Mucosa of stomach (tissue), 1 donor: ENCODE measurements at regions not wholly inside any gene's neighbourhood (a gene's known extent, or its start where the extent isn't known, plus 50 kb on each side); places are given as distances from the start of the nearest gene placed in this dataset.

Experiments used
- H3K27me3 ChIP-seq: one replicate; pipeline ENCODE4 v1.7.0; 2013; ENCODE audit warnings: mild to moderate bottlenecking, low read length; ENCODE audit not compliant: control insufficient read depth, insufficient read depth
- H3K36me3 ChIP-seq: one replicate; pipeline ENCODE4 v1.7.0; 2013; ENCODE audit warnings: low read length; ENCODE audit not compliant: control insufficient read depth, insufficient read depth
- H3K4me1 ChIP-seq: one replicate; pipeline ENCODE4 v1.7.0; 2013; ENCODE audit warnings: mild to moderate bottlenecking, low read length; ENCODE audit not compliant: control insufficient read depth, insufficient read depth
- H3K4me3 ChIP-seq: one replicate; pipeline ENCODE4 v1.7.0; 2013; ENCODE audit warnings: low read length
- H3K9ac ChIP-seq: one replicate; pipeline ENCODE4 v1.7.0; 2013; ENCODE audit warnings: mild to moderate bottlenecking, low read length, moderate library complexity
- H3K9me3 ChIP-seq: one replicate; pipeline ENCODE4 v1.7.0; 2013; ENCODE audit warnings: mild to moderate bottlenecking, low read length, moderate library complexity; ENCODE audit not compliant: control insufficient read depth
- donor health status: Pancreatic carcinoma.

DNA sequence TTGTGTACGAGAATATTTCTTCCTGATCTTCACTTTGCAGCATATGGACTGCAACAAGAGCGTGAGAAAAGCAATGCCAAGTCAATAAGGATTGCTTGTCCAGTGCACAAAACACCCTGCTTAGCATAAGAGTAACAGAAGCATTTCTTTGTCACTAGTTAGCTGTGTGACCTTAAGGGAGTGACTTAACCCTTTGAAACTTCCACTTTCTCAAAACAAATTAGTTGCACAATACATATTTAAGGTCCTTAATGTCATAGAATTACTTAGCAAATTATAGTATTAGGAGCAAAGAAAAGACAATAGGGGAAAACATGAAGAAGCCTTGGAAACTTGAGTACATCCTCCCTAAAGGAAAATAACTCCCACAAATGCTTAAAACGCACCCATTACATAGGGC, 230.1 kb downstream of the RNF152 start:
- H3K4me1 ChIP-seq, result peaks cover 8% of the 10 kb centered on the region
- H3K4me3 ChIP-seq, result no peak overlapping the region
- H3K9ac ChIP-seq, result no peak overlapping the region
- no peaks in the 10 kb centered on the region for H3K9me3 ChIP-seq
- H3K27me3 ChIP-seq, result no peaks in the 10 kb centered on the region
- H3K36me3 ChIP-seq, result no peaks in the 10 kb centered on the region

DNA sequence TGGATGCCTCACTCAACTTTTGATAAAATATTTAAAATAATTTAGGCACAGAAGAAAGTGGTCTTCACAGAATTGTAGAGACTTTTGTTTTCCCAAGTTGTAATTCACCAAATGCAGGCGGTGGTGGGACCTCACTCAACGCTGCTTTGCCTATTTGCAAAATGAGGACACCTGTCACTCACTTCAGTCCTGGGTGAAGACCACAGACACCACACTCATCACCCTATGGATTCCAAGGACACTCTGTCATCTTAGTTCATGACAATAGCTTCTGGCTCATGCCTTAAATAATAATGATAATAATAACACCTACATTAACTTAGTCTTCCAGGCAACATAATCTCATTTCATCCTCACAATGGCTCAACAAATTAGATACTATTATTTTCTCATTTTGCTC, 234.4 kb downstream of the RNF152 start:
- no peaks in the 10 kb centered on the region for H3K27me3 ChIP-seq
- no peaks in the 10 kb centered on the region for H3K36me3 ChIP-seq
- peaks cover 10% of the 10 kb centered on the region for H3K4me1 ChIP-seq
- no peak overlapping the region for H3K4me3 ChIP-seq
- H3K9ac ChIP-seq, result no peak overlapping the region
- H3K9me3 ChIP-seq, result no peaks in the 10 kb centered on the region

DNA sequence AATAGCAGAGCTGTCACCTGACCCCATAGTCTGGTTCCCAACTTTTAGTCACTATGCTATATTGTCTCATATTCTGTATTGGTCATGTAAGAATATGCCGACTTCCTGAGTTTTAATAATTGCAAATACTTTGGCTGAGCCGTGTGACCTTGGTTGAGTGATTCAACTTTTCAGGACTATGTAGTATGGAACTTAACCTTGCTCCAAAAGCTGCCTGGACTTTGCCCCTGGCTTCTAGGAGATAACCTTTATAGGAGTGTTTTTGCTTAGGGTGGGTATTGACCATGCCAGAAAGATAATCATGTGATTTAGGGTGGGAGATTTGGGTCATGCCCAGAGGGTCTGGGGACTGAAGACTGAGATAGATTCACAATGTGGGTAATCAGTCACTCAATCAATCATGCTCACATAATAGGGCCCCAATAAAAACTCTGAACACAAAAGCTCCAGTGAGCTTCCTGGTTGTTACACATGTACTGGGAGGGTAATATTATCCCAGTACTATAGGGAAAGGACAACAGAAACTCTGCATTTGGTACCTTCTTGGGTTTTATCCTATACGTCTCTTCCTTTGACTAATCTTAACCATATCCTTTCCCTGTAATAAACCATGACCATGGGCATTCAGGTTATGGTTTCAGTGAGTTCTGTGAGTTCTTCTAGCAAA, 235.6 kb downstream of the RNF152 start:
- no peak overlapping the region for H3K4me3 ChIP-seq
- H3K9ac ChIP-seq, result no peak overlapping the region
- H3K27me3 ChIP-seq, result no peaks in the 10 kb centered on the region
- no peaks in the 10 kb centered on the region for H3K9me3 ChIP-seq
- no peaks in the 10 kb centered on the region for H3K36me3 ChIP-seq
- H3K4me1 ChIP-seq, result peaks cover 20% of the 10 kb centered on the region

DNA sequence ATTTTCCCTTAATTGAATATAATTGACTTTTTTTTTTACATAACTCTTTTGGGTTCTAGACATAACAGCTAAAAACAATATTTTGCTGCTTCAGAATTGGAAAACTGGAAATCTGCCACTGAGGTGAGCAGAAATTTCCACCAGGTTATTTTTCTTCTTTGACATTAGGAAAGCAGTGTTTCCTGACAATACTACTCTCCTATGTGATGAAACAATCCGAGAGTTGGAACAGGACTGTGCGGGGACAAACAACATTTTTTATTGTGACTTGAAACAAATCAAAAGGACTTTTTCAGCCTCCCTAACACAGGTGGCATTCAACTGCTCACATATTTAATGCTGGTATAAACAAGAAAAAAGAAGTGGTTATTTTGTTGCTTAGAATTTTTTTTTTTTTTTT, 237.2 kb downstream of the RNF152 start:
- no peaks in the 10 kb centered on the region for H3K36me3 ChIP-seq
- no peak overlapping the region for H3K9ac ChIP-seq
- H3K4me3 ChIP-seq, result no peak overlapping the region
- peaks cover 31% of the 10 kb centered on the region for H3K4me1 ChIP-seq
- no peaks in the 10 kb centered on the region for H3K27me3 ChIP-seq
- no peaks in the 10 kb centered on the region for H3K9me3 ChIP-seq

DNA sequence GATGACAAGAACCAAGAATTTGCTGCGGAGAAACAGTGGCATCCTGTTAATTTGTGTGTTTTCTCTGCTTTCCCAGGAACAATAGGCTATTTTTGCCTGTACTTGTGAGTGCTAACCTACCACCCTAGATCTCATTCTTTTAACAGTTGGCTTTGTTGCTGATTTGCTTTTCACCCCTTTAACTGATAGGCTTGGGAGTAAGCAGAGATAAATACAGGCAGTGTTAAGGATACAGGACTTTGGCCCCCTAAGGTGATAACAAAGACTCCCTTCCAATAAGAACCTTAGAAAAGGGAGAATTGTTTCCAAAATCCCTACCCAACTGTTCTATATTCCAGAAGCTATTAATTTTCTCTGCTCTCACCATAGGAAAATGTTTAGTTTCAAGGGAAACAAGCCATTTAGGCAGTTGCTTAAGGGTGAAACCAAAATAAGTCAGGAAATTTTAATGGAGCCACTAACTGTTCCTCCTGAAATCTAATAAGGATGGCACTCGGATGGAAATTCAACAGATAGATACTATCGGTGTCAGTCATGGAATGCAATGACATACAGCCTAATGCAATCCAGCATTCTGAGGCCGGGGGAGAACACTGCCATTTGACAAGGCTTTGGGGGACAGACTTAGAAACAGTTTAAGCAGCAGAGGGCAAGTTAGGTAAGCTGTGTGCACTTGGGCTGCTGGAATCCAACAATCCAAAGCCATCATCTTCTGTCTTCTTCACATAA, 238.8 kb downstream of the RNF152 start:
- no peaks in the 10 kb centered on the region for H3K9me3 ChIP-seq
- H3K9ac ChIP-seq, result no peak overlapping the region
- no peaks in the 10 kb centered on the region for H3K36me3 ChIP-seq
- no peak overlapping the region for H3K4me3 ChIP-seq
- no peaks in the 10 kb centered on the region for H3K27me3 ChIP-seq
- H3K4me1 ChIP-seq, result peaks cover 31% of the 10 kb centered on the region

DNA sequence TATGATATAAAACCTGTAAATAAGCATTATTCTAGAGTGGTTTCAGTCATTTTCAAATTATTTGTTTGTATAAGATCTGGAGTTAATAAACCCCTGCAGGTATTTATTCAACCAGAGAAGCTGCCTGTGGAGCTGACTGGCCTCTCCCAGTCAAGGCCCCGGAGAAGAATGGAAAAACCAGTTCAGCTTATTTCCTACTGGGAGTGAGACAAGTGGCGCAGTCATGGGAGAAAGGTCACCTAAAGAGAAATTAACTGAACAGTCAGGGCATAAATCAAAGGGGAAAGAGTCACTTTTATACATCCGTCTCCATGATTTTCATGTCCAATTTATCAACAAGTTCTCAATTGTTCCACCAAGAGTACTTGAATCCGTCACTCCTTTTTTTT, 240.9 kb downstream of the RNF152 start:
- Histone ChIP-seq H3K9me3 (no peaks in the 10 kb centered on the region), H3K36me3 (no peaks in the 10 kb centered on the region), H3K9ac (no peak overlapping the region), H3K4me3 (no peak overlapping the region), H3K27me3 (peaks cover 3% of the 10 kb centered on the region), H3K4me1 (peaks cover 31% of the 10 kb centered on the region)

DNA sequence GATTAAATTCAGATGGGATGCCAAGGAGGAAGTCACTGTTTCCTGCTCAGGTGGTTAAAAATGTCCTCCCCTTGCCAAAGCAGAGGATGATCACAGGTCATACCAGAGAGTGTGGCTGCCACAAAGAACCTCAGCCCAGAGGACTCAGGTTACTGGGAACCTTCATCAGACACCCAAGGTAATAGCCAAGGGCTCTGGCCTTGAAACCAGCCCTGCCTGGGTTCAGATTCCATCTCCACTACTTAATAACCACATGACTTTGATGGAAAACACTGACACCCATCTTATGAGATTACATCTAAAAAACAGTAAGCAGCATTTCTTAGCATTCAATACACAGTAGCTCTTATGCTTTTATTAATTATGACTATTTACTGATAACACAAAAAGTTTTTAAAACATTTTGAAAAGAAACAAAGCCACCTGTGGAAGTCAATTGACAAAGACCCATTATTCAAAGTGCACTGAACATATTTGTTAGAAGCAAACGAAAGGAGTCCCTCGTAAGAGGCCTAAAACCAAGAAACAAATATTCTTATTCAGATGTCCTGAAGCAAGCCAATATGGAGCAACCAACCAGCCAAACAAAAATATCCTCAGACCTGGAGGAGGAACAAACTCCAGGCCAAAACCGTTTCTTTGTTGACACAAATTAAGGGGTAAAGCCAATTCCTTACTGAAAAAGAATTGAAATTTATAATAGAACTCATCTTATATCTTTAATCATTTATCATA, 241.5 kb downstream of the RNF152 start:
- H3K36me3 ChIP-seq, result no peaks in the 10 kb centered on the region
- H3K4me1 ChIP-seq, result peaks cover 31% of the 10 kb centered on the region
- no peak overlapping the region for H3K9ac ChIP-seq

DNA sequence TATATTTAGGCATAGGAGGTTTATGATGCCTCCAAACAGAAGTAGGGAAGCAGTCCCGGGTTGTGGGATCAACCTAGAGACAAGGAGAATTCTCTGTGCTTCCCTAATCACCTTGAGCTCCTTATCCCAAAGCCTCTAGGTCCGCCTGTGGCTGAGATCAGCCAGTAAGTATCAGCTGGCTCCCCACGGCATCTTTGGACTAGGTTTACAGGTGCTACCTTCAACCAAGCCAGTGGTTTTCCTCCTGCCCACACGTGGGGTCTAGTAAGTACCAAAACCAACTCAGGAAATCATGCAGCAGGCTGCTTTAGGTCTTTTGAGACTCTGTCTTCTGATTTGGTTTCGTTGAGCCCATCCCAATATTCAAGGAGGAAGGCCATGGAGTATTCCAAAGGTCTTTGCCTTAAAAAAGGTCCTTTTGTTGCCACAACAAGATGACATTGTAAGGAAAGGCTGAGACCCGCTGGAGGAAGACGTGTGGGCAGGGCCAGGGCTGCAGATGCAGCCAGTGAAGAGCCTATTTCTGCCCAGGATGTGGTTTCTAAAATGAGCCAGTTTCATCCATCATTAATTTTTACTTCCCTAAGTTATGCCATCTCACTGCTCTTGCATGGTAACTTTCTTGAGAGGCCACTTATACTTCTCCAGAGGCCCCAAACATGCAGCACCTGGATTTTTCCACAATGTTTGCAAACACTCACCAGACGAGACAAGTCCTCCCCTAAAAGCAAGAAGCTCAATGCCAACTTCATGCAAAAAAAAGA, 248.7 kb downstream of the RNF152 start:
- Histone ChIP-seq H3K27me3 (peaks cover 41% of the 10 kb centered on the region), H3K9me3 (no peaks in the 10 kb centered on the region), H3K9ac (no peak overlapping the region), H3K4me1 (no peaks in the 10 kb centered on the region), H3K36me3 (no peaks in the 10 kb centered on the region), H3K4me3 (no peak overlapping the region)

More for the DNA sequence above, 241.5 kb downstream of the RNF152 start:
- H3K4me3 ChIP-seq, result no peak overlapping the region
- H3K27me3 ChIP-seq, result peaks cover 4% of the 10 kb centered on the region
- no peaks in the 10 kb centered on the region for H3K9me3 ChIP-seq

GRCh38 chr18:61639886-61640285, 252.9 kb downstream of the RNF152 start:
- H3K36me3 ChIP-seq, result no peaks in the 10 kb centered on the region
- no peak overlapping the region for H3K4me3 ChIP-seq
- H3K4me1 ChIP-seq, result peaks cover 33% of the 10 kb centered on the region
- no peak overlapping the region for H3K9ac ChIP-seq
- H3K27me3 ChIP-seq, result peaks cover 34% of the 10 kb centered on the region
- H3K9me3 ChIP-seq, result no peaks in the 10 kb centered on the region

DNA sequence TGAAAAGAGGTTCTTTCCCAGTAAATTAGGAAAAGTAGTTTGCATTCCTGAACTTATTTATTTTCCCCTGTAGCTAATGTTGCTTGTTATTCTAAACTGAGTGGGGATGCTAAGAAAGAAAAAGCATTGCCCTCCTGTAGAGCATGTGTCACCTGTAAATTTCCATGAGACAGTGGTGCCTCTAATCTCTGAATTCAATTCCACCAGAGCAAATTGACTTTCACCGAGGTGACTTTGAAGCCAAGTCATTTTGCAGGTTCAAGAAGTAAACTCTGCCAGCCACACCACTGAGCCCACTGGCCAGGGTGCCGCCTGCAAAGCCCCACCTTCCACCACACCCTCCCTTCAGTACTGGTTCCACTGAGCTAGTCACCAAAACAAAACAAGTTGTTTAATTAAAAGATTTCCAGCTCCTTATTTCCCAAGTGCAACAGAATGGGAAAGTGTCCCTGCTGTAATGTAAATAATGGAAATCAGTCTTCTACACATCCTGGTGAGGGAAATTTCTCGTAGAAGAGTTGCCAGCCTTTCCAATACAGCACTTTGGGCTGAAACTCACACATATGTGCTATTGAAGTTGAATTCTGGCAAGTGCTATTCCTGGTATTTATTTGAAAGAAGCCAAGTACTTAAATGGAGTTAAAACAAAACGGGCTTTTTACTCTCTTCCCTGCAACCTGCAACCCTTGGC, 254.8 kb downstream of the RNF152 start:
- no peak overlapping the region for H3K4me3 ChIP-seq
- no peaks in the 10 kb centered on the region for H3K36me3 ChIP-seq
- H3K27me3 ChIP-seq, result peaks cover 21% of the 10 kb centered on the region
- H3K9ac ChIP-seq, result no peak overlapping the region
- H3K9me3 ChIP-seq, result no peaks in the 10 kb centered on the region
- peaks cover 33% of the 10 kb centered on the region for H3K4me1 ChIP-seq

- no peaks in the 10 kb centered on the region for H3K9me3 ChIP-seq
- peaks cover 33% of the 10 kb centered on the region for H3K4me1 ChIP-seq
- no peak overlapping the region for H3K4me3 ChIP-seq
- no peaks in the 10 kb centered on the region for H3K36me3 ChIP-seq
- H3K9ac ChIP-seq, result no peak overlapping the region
- H3K27me3 ChIP-seq, result peaks cover 21% of the 10 kb centered on the region
These were observed 255.5 kb downstream of the RNF152 start for GRCh38 chr18:61637319-61637718.
